GM12864 (cell line): ENCODE measurements at regions not wholly inside any gene's neighbourhood (a gene's known extent, or its start where the extent isn't known, plus 50 kb on each side); places are given as distances from the start of the nearest gene placed in this dataset.

Experiments used
- DNase-seq: peaks from one replicate; pipeline ENCODE4 v3.0.0-alpha.2; 2011; ENCODE audit warnings: low read depth
- H3K4me3 ChIP-seq: 2 replicates; pipeline ENCODE4 v1.5.1; 2011; ENCODE audit warnings: mild to moderate bottlenecking, low read depth, low read length, control low read depth
- CTCF ChIP-seq: IDR thresholded peaks from 2 replicates; pipeline ENCODE4 v1.5.1; 2011; ENCODE audit warnings: low read depth, mild to moderate bottlenecking, moderate library complexity, low read length, control low read depth, inconsistent platforms; ENCODE audit errors: missing control alignments

- H3K4me3 ChIP-seq, result no peak overlapping the region
- DNase-seq, result no peak
- TF ChIP-seq CTCF, result no peak
These were observed 758.2 kb upstream of the NDST4 start for GRCh38 chr4:115871596-115871995.

- no peak for DNase-seq
- no peak for TF ChIP-seq CTCF
These were observed 753.0 kb upstream of the NDST4 start for GRCh38 chr4:115866364-115866896.

GRCh38 chr4:115865736-115866135, 752.3 kb upstream of the NDST4 start:
- no peak for TF ChIP-seq CTCF
- H3K4me3 ChIP-seq, result no peak overlapping the region
- DNase-seq, result no peak

More at GRCh38 chr4:115866364-115866896, 753.0 kb upstream of the NDST4 start:
- H3K4me3 ChIP-seq, result no peak overlapping the region

- no peak for TF ChIP-seq CTCF
- DNase-seq, result no peak
- H3K4me3 ChIP-seq, result no peak overlapping the region
These were observed 739.3 kb upstream of the NDST4 start for GRCh38 chr4:115852767-115853091.

- DNase-seq, result peak; percentile 44
- TF ChIP-seq CTCF, result peak; percentile 82
These were observed 738.7 kb upstream of the NDST4 start for GRCh38 chr4:115851918-115852766.

GRCh38 chr4:115850799-115851509, 737.5 kb upstream of the NDST4 start:
- TF ChIP-seq CTCF, result no peak
- no peak for DNase-seq

More at GRCh38 chr4:115851918-115852766, 738.7 kb upstream of the NDST4 start:
- no peak overlapping the region for H3K4me3 ChIP-seq

GRCh38 chr4:115844180-115844579, 730.8 kb upstream of the NDST4 start:
- H3K4me3 ChIP-seq, result no peak overlapping the region
- TF ChIP-seq CTCF, result no peak
- DNase-seq, result no peak

More at GRCh38 chr4:115850799-115851509, 737.5 kb upstream of the NDST4 start:
- H3K4me3 ChIP-seq, result no peak overlapping the region
